HG02610 (cell line): ENCODE measurements at regions not wholly inside any gene's neighbourhood (a gene's known extent, or its start where the extent isn't known, plus 50 kb on each side); places are given as distances from the start of the nearest gene placed in this dataset.
"Not testable (repeated sequence)": the region's sequence is repeated elsewhere in the genome, so short reads cannot be mapped to it uniquely, and the experiment has no call there.

Source experiments
- ATAC-seq: cut with Tn5 transposase; IDR thresholded peaks from one replicate; pipeline ENCODE4 v1.9.1; 2021; ENCODE audit warnings: mild to moderate bottlenecking, moderate library complexity; ENCODE audit not compliant: unreplicated experiment

DNA sequence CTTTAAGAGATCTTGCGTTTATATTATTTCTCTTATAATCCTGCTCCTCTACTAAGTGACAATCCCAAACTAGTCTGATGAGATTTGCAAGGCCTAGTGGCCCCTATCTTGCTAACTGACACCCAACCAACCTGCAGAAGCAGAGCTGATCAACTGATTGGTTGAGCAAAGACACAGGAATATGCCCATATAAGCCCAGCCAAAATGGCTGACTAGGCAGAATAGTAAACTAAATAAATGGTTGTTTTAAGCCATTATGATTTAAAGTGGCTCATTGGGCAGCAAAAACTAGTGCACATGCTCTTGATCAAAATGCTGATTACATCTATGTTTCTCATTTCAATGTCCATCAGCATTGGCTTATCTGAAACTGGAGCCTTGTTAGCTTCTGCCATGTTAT, 238.0 kb upstream of the PDE4D start:
- ATAC-seq = no peak

DNA sequence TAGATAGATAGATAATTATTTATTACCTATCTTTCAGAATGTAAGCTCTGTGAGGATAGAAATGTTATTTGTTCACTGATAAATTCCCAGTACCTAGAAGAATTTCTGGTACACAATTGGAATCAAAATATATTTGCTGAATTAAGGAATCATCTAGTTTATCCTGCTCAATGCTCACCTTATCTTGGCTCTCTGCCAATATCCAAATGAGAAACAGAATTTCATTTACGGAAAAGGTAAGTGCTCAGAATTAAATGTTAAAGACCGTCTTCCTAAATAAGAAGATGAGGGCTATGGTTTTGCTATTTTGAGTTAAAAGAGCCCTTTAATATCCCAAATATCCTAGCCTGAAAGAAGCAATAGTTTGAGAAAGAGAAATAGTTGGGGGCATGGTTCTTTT, 232.1 kb upstream of the PDE4D start:
- no peak for ATAC-seq

- ATAC-seq = no peak
These were observed 209.6 kb upstream of the PDE4D start for GRCh38 chr5:60102961-60103693.

DNA sequence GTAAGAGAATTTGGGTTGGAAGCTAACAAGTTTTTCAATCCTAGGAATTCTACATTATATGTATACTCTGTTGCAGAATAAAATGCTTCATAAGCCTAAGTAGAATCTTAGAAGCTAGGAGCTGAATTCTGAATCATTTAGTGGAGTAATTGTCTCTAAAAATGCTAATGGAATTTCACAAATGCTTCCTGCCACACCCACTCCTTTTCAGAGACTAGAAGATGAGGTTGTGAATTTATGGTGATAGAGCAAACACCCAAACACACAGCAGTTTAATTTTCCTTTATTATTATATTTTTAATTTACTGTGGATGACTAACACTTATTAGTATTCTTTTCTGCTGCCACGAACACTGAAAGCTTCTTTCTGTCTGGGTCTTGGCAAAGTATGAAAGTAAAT, 208.0 kb upstream of the PDE4D start:
- ATAC-seq = no peak

DNA sequence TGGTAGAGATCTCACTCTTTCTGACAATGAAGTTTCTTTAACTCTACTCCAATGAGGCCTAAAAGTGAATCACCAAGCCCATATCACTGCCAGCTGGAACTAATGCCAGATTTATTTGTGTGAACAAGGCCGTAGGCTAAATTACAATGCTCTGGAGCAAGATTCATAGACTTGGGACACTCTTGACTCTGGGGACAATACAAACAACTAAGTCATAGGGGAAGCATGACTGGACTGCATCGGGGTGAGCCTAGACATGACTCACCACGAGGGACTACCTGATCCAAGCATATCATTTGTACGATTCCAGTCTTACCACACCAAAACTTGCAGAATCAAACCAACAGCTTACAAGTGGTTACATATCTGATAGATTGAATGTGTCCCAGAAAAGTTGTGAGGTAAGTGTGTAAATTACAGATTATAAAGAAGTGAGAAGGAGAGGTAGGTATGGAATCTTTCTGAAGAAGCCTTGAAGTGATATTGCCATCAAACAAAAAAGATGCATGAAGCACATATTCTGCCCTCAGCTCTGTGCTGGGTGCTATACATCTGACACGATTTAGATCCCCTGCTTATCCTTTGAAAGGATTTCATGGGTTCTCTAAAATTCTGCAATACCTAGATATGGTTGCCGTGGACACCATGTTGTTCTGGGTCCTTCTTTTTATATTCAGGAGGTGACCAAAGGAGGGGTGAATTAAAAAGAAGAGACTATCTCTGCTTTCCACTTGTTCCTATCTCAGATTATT, 199.3 kb upstream of the PDE4D start:
- ATAC-seq = no peak

- no peak for ATAC-seq
These were observed 193.1 kb upstream of the PDE4D start for GRCh38 chr5:60086583-60086982.

GRCh38 chr5:60084226-60084625, 190.7 kb upstream of the PDE4D start:
- no peak for ATAC-seq

DNA sequence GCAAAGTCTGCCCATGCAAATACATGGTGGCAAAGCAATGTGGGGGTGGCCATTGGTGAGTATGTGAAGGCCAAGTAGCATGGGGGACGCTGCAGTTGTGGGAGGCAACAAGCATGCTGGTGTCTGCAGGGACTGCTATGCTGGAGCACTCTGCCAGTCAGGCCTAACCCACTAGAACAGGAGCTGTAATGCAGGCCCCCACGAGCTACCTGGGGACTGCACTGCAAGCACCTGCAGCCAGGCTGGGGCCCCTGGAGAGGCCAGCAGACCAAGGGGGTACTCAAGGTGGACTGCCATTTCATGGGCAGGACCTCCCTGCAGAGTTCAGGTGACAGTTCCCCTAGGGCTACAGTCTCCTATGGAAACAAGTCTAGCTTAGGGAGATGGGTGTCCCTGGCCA, 183.8 kb upstream of the PDE4D start:
- ATAC-seq = no peak

DNA sequence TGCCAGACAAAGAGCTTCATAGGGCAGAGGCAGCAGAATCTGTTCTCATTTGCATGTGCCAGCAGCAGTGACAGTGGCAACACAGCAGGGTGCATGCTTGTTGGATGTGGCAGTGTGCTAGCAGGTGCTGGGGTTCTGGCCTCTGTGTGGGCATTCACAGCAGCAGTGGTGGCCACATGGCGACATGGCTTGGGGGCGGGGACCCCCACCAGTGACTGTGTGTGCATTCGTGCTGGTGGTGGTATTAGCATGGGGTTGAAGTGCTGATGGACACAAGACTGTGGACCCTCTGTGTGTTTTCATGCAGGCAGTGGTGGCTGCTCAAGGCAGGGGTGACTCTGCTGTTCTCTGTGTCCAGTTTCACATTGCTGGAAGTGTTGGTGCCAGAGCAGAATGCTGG, 183.2 kb upstream of the PDE4D start:
- no peak for ATAC-seq

DNA sequence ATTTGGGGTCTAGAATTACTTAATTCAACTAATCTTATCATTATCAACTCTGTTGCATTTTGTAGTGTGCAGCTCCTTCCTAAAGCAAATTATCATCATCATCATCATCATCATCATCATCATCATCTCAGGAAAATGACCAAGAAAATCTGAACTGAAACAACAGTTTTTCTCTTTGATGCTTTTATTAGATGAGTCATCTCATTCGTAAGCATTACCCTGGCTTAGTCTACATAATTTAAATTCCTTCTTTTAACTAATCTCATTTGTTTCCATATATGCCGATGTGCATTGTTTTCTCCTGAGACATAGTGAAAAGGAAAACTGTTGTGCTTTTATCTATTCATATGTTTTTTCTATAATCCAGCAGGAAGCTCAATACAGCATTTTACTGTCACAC, 173.0 kb upstream of the PDE4D start:
- no peak for ATAC-seq

DNA sequence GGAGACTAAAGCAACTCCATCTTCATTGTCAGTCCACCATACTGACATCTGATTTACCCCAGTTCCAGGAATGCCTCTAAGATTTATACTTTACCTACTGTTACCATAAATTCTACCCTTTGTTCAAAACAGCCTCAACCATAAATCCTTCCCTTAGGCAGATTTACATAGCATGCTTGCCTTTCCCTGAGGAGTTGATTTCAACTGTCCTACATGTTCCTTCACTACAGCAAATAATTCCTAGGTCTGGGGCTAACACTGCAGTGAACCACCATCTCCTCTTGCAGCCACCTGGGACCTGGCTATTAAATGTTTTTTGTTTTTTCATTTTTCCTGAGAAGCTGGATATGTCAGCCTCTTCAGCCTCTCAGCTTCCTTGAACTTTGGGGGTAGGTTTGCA, 166.9 kb upstream of the PDE4D start:
- ATAC-seq = no peak

GRCh38 chr5:60056191-60056590, 162.7 kb upstream of the PDE4D start:
- no peak for ATAC-seq

DNA sequence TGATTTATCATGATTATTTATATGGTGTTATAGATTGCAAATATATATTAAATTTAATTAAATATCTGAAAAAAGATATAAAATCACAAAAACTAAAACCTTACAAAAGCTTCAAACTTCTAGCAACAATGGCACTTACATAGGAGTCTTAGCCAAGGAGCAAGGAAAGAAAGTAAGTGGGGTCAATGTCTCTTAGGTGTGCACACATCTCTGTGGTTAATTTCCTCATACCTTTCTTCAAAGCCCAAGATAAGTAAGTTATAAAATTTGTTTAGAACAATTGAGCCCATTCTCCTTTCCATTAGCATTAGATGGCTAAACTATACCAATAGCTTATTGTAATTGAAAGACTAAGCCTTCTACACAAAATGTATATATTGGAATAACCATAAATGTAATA, 161.6 kb upstream of the PDE4D start:
- ATAC-seq = no peak

DNA sequence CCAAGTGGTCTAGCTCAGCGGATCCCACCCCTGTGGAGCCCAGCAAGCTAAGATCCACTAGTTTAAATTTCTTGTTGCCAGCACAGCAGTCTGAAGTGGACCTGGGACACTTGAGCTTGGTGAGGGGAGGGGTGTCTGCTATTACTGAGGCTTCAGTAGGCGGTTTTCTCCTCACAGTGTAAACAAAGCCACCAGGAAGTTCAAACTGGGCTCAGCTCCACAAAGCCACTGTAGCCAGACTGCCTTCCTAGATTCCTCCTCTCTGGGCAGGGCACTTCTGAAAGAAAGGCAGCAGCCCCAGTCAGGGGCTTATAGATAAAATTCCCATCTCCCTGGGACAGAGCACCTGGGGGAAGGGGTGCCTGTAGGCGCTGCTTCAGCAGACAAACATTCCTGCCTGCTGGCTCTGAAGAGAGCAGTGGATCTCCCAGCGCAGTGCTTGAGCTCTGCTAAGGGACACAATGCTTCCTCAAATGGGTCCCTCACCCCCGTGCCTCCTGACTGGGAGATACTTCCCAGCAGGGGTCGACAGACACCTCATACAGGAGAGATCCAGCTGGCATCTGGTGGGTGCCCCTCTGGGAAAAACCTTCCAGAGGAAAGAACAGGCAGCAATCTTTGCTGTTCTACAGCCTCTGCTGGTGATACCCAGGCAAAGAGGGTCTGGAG, 148.6 kb upstream of the PDE4D start:
- not testable (repeated sequence) for ATAC-seq

GRCh38 chr5:60041508-60041907, 148.0 kb upstream of the PDE4D start:
- ATAC-seq = not testable (repeated sequence)

DNA sequence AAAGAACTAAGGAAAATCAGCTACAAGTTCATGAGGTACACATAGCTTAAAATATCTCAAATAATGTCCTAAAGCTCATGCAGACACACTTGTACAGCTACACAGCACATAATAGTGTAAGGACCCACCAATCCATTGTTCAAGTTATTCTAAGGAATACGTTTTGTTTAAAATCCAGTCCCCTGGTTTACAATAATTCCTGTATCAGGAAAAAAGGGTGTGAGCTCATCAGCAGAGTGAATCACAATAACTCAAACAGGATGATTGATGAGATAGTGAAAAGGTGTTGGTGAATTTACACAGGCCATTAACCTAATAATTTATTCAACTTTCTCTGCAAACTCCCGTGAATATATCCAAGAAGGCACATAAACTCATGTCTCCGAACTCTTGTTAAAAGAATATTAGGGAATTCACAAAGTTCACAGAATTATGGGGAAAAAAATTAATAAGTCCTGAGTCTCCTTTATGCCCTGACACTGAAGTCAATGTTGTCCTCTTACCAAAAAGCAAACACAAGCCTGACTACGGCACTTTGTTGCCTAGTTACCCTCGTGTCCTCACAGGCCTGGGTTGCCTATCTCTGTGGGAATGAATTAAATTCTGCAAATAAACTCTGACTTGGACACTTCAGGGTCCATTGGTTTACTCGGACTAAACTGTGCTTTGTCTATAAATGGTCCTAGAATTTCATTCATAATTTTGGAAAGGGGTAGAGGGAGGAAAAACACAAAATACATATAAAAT, 142.8 kb upstream of the PDE4D start:
- ATAC-seq = no peak

DNA sequence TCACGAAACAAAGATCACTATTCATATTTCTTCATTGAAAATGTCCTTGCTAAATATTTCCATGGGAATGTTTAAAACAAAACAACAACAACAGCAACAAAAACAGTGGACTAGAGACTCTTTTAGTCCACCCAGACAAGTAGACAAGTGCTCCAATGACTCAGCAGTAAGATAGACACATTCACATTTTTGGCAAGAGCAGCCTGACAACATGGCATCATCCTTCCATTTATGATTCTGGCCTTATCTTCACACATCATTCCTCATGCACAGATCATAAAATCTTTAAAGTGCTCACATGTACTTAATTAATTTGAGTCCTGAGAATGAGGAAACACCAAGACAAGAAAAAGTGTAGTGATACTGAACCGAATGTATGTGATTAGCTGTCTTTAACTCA, 132.6 kb upstream of the PDE4D start:
- ATAC-seq = no peak

DNA sequence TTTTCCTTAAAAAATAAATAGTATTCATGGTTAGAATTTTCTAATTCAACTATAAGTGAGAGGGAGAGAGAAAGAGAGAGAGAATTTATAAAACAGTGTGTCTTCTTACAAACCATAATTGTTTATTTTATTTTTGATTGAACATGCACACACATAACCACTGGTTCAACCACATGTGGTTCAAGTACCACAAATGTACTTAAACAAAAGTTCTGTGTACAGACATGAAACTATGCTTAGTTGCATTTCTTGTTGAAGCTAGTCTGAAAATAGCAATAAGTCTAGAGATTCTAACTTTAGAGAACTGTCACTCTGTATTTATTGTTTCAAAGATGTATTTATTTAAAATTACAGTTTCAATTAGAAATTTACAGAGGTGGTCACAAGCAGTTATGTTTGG, 130.6 kb upstream of the PDE4D start:
- ATAC-seq = no peak

DNA sequence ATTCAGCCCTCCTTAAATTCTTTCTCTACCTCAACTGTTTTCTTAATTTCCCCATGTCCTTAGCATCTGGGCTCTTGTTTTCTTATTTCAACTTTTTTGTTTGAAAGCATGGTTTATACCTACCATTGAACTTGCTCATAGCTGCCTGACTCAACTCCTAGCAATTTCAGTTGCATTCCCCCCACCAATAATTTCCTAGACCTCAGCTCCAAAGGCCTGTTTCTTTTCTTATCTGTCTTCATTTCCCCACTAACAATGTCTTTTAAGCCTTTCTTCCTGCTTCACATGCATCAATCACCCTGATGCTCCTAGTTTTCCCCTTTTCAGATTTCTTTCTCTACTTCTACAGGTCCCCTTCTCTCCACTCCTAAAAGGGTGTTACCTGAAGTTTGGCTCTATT, 129.7 kb upstream of the PDE4D start:
- ATAC-seq = no peak

- ATAC-seq = no peak
These were observed 126.9 kb upstream of the PDE4D start for GRCh38 chr5:60020457-60020856.

DNA sequence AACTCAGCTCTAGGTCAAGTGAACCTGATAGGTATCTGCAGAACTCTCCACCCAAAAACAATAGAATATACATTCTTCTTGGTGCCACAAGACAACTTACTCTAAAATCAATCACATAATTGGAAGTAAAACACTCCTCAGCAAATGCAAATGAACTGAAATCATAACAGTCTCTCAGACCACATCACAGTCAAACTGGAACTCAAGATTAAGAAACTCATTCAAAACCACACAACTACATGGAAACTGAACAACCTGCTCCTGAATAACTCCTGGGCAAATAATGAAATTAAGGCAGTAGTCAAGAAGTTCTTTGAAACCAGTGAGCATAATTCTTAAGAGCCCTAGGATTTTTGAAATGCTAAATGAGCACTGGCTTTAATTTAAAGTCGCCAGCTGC, 125.4 kb upstream of the PDE4D start:
- peak; percentile 35 for ATAC-seq
